ENCODE measurements at regions not wholly inside any gene's neighbourhood (a gene's known extent, or its start where the extent isn't known, plus 50 kb on each side); places are given as distances from the start of the nearest gene placed in this dataset.

GRCh38 chr5:176188085-176188484 lies 50.1 kb upstream of the SIMC1 start:
- TF ChIP-seq POLR2A (conservative IDR thresholded peaks at IDR 0.05) (no peak), PHTF2 (CRISPR knock-in tag; IDR thresholded peaks at IDR 0.05) (no peak), PREB (CRISPR knock-in tag; IDR thresholded peaks at IDR 0.05) (no peak), CTCF (IDR thresholded peaks at IDR 0.05 in 2 of 3, conservative IDR thresholded peaks at IDR 0.05 in 1 of 3; ENCODE audit: insufficient read depth in 2 of 3, low read depth in 1 of 3, low read length in 3 of 3) (no peak), TGIF2 (CRISPR knock-in tag; IDR thresholded peaks at IDR 0.05) (no peak), SIN3A (IDR thresholded peaks at IDR 0.05; ENCODE audit: borderline replicate concordance in 2 of 2, control insufficient read depth in 1 of 2, low read depth in 2 of 2, low read length in 2 of 2) (no peak), UBTF (IDR thresholded peaks at IDR 0.05; ENCODE audit: borderline replicate concordance in 1 of 2, low read depth in 2 of 2, low read length in 2 of 2) (no peak), ZNF766 (CRISPR knock-in tag; conservative IDR thresholded peaks at IDR 0.05) (no peak), ATF6 (CRISPR knock-in tag; IDR thresholded peaks at IDR 0.05) (no peak), RBM22 (IDR thresholded peaks at IDR 0.05; ENCODE audit: low read depth, low read length, poor library complexity, severe bottlenecking) (no peak)
